ENCODE measurements at regions not wholly inside any gene's neighbourhood (a gene's known extent, or its start where the extent isn't known, plus 50 kb on each side); places are given as distances from the start of the nearest gene placed in this dataset.

- TF ChIP-seq TAF1 (IDR thresholded peaks at IDR 0.05; ENCODE audit: low read depth, low read length) (no peak), POLR2A (IDR thresholded peaks at IDR 0.05; ENCODE audit: low read depth, low read length) (no peak), POU2F2 (IDR thresholded peaks at IDR 0.05; ENCODE audit: low read depth, low read length) (no peak), POLR2AphosphoS5 (IDR thresholded peaks at IDR 0.05; ENCODE audit: low read depth, low read length) (no peak), SPI1 (IDR thresholded peaks at IDR 0.05; ENCODE audit: low read depth, low read length) (no peak)
Observed at GRCh38 chr1:29625084-29625420, 388.7 kb downstream of the PTPRU start.
